T-cell (primary cell): ENCODE measurements at regions not wholly inside any gene's neighbourhood (a gene's known extent, or its start where the extent isn't known, plus 50 kb on each side); places are given as distances from the start of the nearest gene placed in this dataset.

Source experiments
- ATAC-seq, 4 experiments: fragments of 200-7000 bp in 3 of 4; fragments of 150-1000 bp in 1 of 4; cut with Tn5 transposase; replicated peaks in 1 of 4; 1 replicate in 3 of 4; 2 replicates in 1 of 4; pipeline ENCODE4 v1.10.0; 2021; ENCODE audit warnings: moderate library complexity in 3 of 4, mild to moderate bottlenecking in 2 of 4, moderate number of reproducible peaks in 1 of 4
- CTCF ChIA-PET, 2 donors: fragments of 300-600 bp; sonication (Branson Sonifier 250); formaldehyde crosslinking; loops; one replicate each; lab custom pipeline; 2022; ENCODE audit warnings: antibody characterized with exemption in 2 of 2; lab: Charles Lee
- POLR2A ChIA-PET, 2 donors: fragments of 300-600 bp; sonication (Branson Sonifier 250); formaldehyde crosslinking; loops; one replicate each; lab custom pipeline; 2022; ENCODE audit warnings: antibody characterized with exemption in 2 of 2; lab: Charles Lee
- DNase-seq, 35 experiments: peaks; one replicate each; pipeline versions ENCODE4 v3.0.0 to v3.0.0-alpha.2; 2013 to 2023
- H3K27ac ChIP-seq: one replicate; pipeline ENCODE4 v1.5.1; 2013; ENCODE audit warnings: low read length
- H3K27me3 ChIP-seq, 2 experiments: replicated peaks in 1 of 2; 1 replicate in 1 of 2; 2 replicates in 1 of 2; pipeline versions ENCODE4 v1.6.1 to v1.7.0; 2013; ENCODE audit warnings: low read length in 1 of 2, mixed read lengths in 1 of 2; ENCODE audit not compliant: control insufficient read depth in 2 of 2, insufficient read depth in 2 of 2; ENCODE audit errors: extremely low read depth in 1 of 2
- H3K36me3 ChIP-seq, 2 donors: 1 replicate in 1 of 2; 2 replicates in 1 of 2; pipeline versions ENCODE4 v1.6.1 to v1.7.0; 2013; ENCODE audit warnings: low read length in 1 of 2; ENCODE audit not compliant: control insufficient read depth in 2 of 2, insufficient read depth in 1 of 2; ENCODE audit errors: extremely low read depth in 1 of 2
- H3K4me1 ChIP-seq, 2 experiments: 1 replicate in 1 of 2; 2 replicates in 1 of 2; pipeline versions ENCODE4 v1.6.1 to v1.7.0; 2013; ENCODE audit warnings: low read length in 2 of 2, mixed read lengths in 1 of 2; ENCODE audit not compliant: insufficient read depth in 2 of 2, control insufficient read depth in 1 of 2; ENCODE audit errors: extremely low read depth in 1 of 2
- H3K4me3 ChIP-seq, 2 donors: 1 replicate in 1 of 2; 2 replicates in 1 of 2; pipeline versions ENCODE4 v1.5.1 to v1.7.0; 2013; ENCODE audit warnings: mild to moderate bottlenecking in 2 of 2, low read length in 1 of 2, moderate library complexity in 1 of 2; ENCODE audit not compliant: control insufficient read depth in 1 of 2; ENCODE audit errors: extremely low read depth in 1 of 2
- H3K9me3 ChIP-seq: 2 replicates; pipeline ENCODE4 v1.7.0; 2013
- H3K27ac Mint-ChIP-seq, 2 donors: one replicate each; pipeline ENCODE4 v1.8.0; 2020 to 2021; ENCODE audit warnings: mild to moderate bottlenecking in 2 of 2, mixed read lengths in 2 of 2
- H3K27me3 Mint-ChIP-seq, 2 donors: one replicate each; pipeline ENCODE4 v1.8.0; 2021 to 2022; ENCODE audit warnings: mixed read lengths in 2 of 2
- H3K36me3 Mint-ChIP-seq: one replicate; pipeline ENCODE4 v1.8.0; 2021; ENCODE audit warnings: mixed read lengths
- H3K4me1 Mint-ChIP-seq, 3 donors: one replicate each; pipeline ENCODE4 v1.8.0; 2020 to 2022; ENCODE audit warnings: mixed read lengths in 3 of 3, mild to moderate bottlenecking in 1 of 3
- H3K4me3 Mint-ChIP-seq, 3 donors: one replicate each; pipeline ENCODE4 v1.8.0; 2020 to 2022; ENCODE audit warnings: mild to moderate bottlenecking in 3 of 3, mixed read lengths in 3 of 3, moderate library complexity in 3 of 3
- H3K9me3 Mint-ChIP-seq, 3 donors: one replicate each; pipeline ENCODE4 v1.8.0; 2020 to 2022; ENCODE audit warnings: mixed read lengths in 3 of 3
- WGBS: methylation state at CpG from one replicate; pipeline ENCODE4 v1.1.5; 2013; ENCODE audit warnings: missing lambda C conversion rate; ENCODE audit not compliant: insufficient coverage; 5-methylcytosine and 5-hydroxymethylcytosine counted together

GRCh38 chr16:64878940-64879339, 242.9 kb downstream of the CDH11 start:
- DNase-seq (no peak), ATAC-seq (no peak)
- Mint-ChIP-seq H3K27ac (no peak overlapping the region), H3K36me3 (no peaks in the 10 kb centered on the region), H3K4me1 (no peaks in the 10 kb centered on the region), H3K27me3 (no peaks in the 10 kb centered on the region), H3K9me3 (peaks cover 15 to 51% (median 30%) of the 10 kb centered on the region in 3 donors), H3K4me3 (no peak overlapping the region)
- ChIA-PET POLR2A (no interaction called here), CTCF (no interaction called here)
- Histone ChIP-seq H3K4me1 (no peaks in the 10 kb centered on the region), H3K4me3 (no peak overlapping the region), H3K27me3 (no peaks in the 10 kb centered on the region), H3K36me3 (no peaks in the 10 kb centered on the region), H3K9me3 (no peaks in the 10 kb centered on the region), H3K27ac (no peak overlapping the region)
- WGBS = 76% methylated on average over 3 of the region's 4 CpGs

GRCh38 chr16:64872101-64872500, 249.8 kb downstream of the CDH11 start:
- H3K4me3 ChIP-seq = no peak overlapping the region
- Mint-ChIP-seq H3K4me3 (no peak overlapping the region), H3K27me3 (no peaks in the 10 kb centered on the region), H3K4me1 (no peaks in the 10 kb centered on the region), H3K27ac (no peak overlapping the region), H3K9me3 (peaks cover 11 to 34% (median 19%) of the 10 kb centered on the region in 3 donors), H3K36me3 (no peaks in the 10 kb centered on the region)
- ATAC-seq = no peak
- no CpG with 5 or more reads among the region's 2 CpGs for WGBS
- POLR2A ChIA-PET = no interaction called here
- no peak overlapping the region for H3K27ac ChIP-seq
- no peaks in the 10 kb centered on the region for H3K27me3 ChIP-seq
- no peaks in the 10 kb centered on the region for H3K36me3 ChIP-seq
- DNase-seq = no peak
- no peaks in the 10 kb centered on the region for H3K4me1 ChIP-seq
- CTCF ChIA-PET = no interaction called here
- no peaks in the 10 kb centered on the region for H3K9me3 ChIP-seq

- 45% methylated on average over 2 of the region's 3 CpGs for WGBS
- no peak overlapping the region for H3K27ac Mint-ChIP-seq
- H3K27me3 ChIP-seq = no peaks in the 10 kb centered on the region
- no peaks in the 10 kb centered on the region for H3K9me3 ChIP-seq
- DNase-seq (no peak), ATAC-seq (no peak)
- H3K27ac ChIP-seq = no peak overlapping the region
- no peaks in the 10 kb centered on the region for H3K36me3 Mint-ChIP-seq
- H3K27me3 Mint-ChIP-seq = no peaks in the 10 kb centered on the region
- H3K9me3 Mint-ChIP-seq = peaks cover 12 to 31% (median 19%) of the 10 kb centered on the region in 3 donors
- POLR2A ChIA-PET = no interaction called here
- no peaks in the 10 kb centered on the region for H3K4me1 ChIP-seq
- no peak overlapping the region for H3K4me3 ChIP-seq
- H3K36me3 ChIP-seq = no peaks in the 10 kb centered on the region
- CTCF ChIA-PET = no interaction called here
- H3K4me3 Mint-ChIP-seq = no peak overlapping the region
- no peaks in the 10 kb centered on the region for H3K4me1 Mint-ChIP-seq
These were observed 251.0 kb downstream of the CDH11 start for GRCh38 chr16:64870859-64871258.

- Mint-ChIP-seq H3K27me3 (no peaks in the 10 kb centered on the region), H3K36me3 (no peaks in the 10 kb centered on the region), H3K4me1 (no peaks in the 10 kb centered on the region), H3K27ac (no peak overlapping the region), H3K4me3 (no peak overlapping the region), H3K9me3 (peaks cover 12 to 26% (median 13%) of the 10 kb centered on the region in 3 donors)
- ATAC-seq (no peak), DNase-seq (no peak)
- H3K4me3 ChIP-seq = no peak overlapping the region
- whole genome bisulfite sequencing = no CpG with 5 or more reads among the region's 5 CpGs
- no peaks in the 10 kb centered on the region for H3K9me3 ChIP-seq
- no peak overlapping the region for H3K27ac ChIP-seq
- H3K36me3 ChIP-seq = no peaks in the 10 kb centered on the region
- H3K27me3 ChIP-seq = no peaks in the 10 kb centered on the region
- POLR2A ChIA-PET = interaction anchor here (0.6 kb wide), 2 partner anchors 16 to 560 kb away, joined by 3 to 4 read pairs; no protein-coding TSS in a partner anchor
- CTCF ChIA-PET = no interaction called here
- H3K4me1 ChIP-seq = no peaks in the 10 kb centered on the region
These were observed 252.1 kb downstream of the CDH11 start for GRCh38 chr16:64869781-64870180.

- Histone ChIP-seq H3K36me3 (no peaks in the 10 kb centered on the region), H3K27me3 (no peaks in the 10 kb centered on the region), H3K4me1 (no peaks in the 10 kb centered on the region), H3K9me3 (no peaks in the 10 kb centered on the region), H3K27ac (no peak overlapping the region), H3K4me3 (no peak overlapping the region)
- H3K36me3 Mint-ChIP-seq = no peaks in the 10 kb centered on the region
- ChIA-PET CTCF (no interaction called here), POLR2A (no interaction called here)
- WGBS = 100% methylated on average over 1 of the region's 2 CpGs
- H3K4me3 Mint-ChIP-seq = no peak overlapping the region
- H3K27ac Mint-ChIP-seq = no peak overlapping the region
- H3K4me1 Mint-ChIP-seq = no peaks in the 10 kb centered on the region
- ATAC-seq = no peak
- DNase-seq = no peak
- H3K9me3 Mint-ChIP-seq = peaks cover 12 to 26% (median 17%) of the 10 kb centered on the region in 3 donors
- H3K27me3 Mint-ChIP-seq = no peaks in the 10 kb centered on the region
These were observed 255.8 kb downstream of the CDH11 start for GRCh38 chr16:64866021-64866420.

GRCh38 chr16:64865069-64865696, 256.7 kb downstream of the CDH11 start:
- no peak overlapping the region for H3K4me3 Mint-ChIP-seq
- POLR2A ChIA-PET = no interaction called here
- WGBS = no CpG with 5 or more reads among the region's 2 CpGs

More at GRCh38 chr16:64865069-64865696, 256.7 kb downstream of the CDH11 start:
- ATAC-seq = no peak
- Histone ChIP-seq H3K27me3 (no peaks in the 10 kb centered on the region), H3K27ac (no peak overlapping the region), H3K36me3 (no peaks in the 10 kb centered on the region), H3K9me3 (no peaks in the 10 kb centered on the region), H3K4me1 (no peaks in the 10 kb centered on the region), H3K4me3 (no peak overlapping the region)
- Mint-ChIP-seq H3K9me3 (peaks cover 12 to 28% (median 21%) of the 10 kb centered on the region in 3 donors), H3K27ac (no peak overlapping the region), H3K4me1 (no peaks in the 10 kb centered on the region), H3K36me3 (no peaks in the 10 kb centered on the region), H3K27me3 (no peaks in the 10 kb centered on the region)
- no peak for DNase-seq
- CTCF ChIA-PET = interaction anchor here in 1 of 2 donors (0.9 kb wide), 1 partner anchor 37 kb away, joined by 3 read pairs; no protein-coding TSS in a partner anchor
